DMS 273 treated with DMSO at 0.1 percent for 48 hours (cell line): ENCODE measurements at regions not wholly inside any gene's neighbourhood (a gene's known extent, or its start where the extent isn't known, plus 50 kb on each side); places are given as distances from the start of the nearest gene placed in this dataset.
"Not testable (repeated sequence)": the region's sequence is repeated elsewhere in the genome, so short reads cannot be mapped to it uniquely, and the experiment has no call there.

Source experiments
- DNase-seq: peaks from one replicate; lab custom pipeline; 2025; lab: John Stamatoyannopoulos, UW

GRCh38 chr1:19024532-19024931 lies 68.1 kb upstream of the IFFO2 start:
- DNase-seq, result no peak

- DNase-seq, result no peak
Observed at GRCh38 chr1:19023787-19024186, 67.3 kb upstream of the IFFO2 start.

- DNase-seq, result no peak
Observed at GRCh38 chr1:19021845-19022244, 65.4 kb upstream of the IFFO2 start.

- DNase-seq, result not testable (repeated sequence)
Observed at GRCh38 chr1:19019288-19019687, 62.8 kb upstream of the IFFO2 start.

GRCh38 chr1:19015476-19015875 lies 59.0 kb upstream of the IFFO2 start:
- DNase-seq, result no peak

GRCh38 chr1:19014765-19015164 lies 58.3 kb upstream of the IFFO2 start:
- DNase-seq, result no peak

- no peak for DNase-seq
Observed at GRCh38 chr1:19013826-19014548, 57.5 kb upstream of the IFFO2 start.

- DNase-seq, result no peak
Observed at GRCh38 chr1:19011845-19012231, 55.4 kb upstream of the IFFO2 start.

- no peak for DNase-seq
Observed at GRCh38 chr1:19010995-19011844, 54.7 kb upstream of the IFFO2 start.

- no peak for DNase-seq
Observed at GRCh38 chr1:19010503-19010902, 54.0 kb upstream of the IFFO2 start.

GRCh38 chr1:19009882-19010321 lies 53.4 kb upstream of the IFFO2 start:
- no peak for DNase-seq

GRCh38 chr1:19009126-19009881 lies 52.8 kb upstream of the IFFO2 start:
- DNase-seq, result no peak

GRCh38 chr1:19007491-19008441 lies 51.3 kb upstream of the IFFO2 start:
- DNase-seq, result no peak

- peak; percentile 18 for DNase-seq
Observed at GRCh38 chr1:19006837-19007271, 50.4 kb upstream of the IFFO2 start.
